IPS-18c (cell line): ENCODE measurements at regions not wholly inside any gene's neighbourhood (a gene's known extent, or its start where the extent isn't known, plus 50 kb on each side); places are given as distances from the start of the nearest gene placed in this dataset.
"Not testable (repeated sequence)": the region's sequence is repeated elsewhere in the genome, so short reads cannot be mapped to it uniquely, and the experiment has no call there.

Experiments used
- H3K4me3 ChIP-seq: 2 replicates; pipeline ENCODE4 v1.7.0; 2013; ENCODE audit warnings: low read depth, mild to moderate bottlenecking, low read length, moderate library complexity; ENCODE audit not compliant: insufficient read depth
- H3K9me3 ChIP-seq: one replicate; pipeline ENCODE4 v1.6.1; 2013; ENCODE audit warnings: mild to moderate bottlenecking, low read length, moderate library complexity; ENCODE audit not compliant: control insufficient read depth, insufficient read depth

- no peaks in the 10 kb centered on the region for H3K9me3 ChIP-seq
- H3K4me3 ChIP-seq, result no peak overlapping the region
Measured at GRCh38 chr16:51268237-51268636, 117.2 kb upstream of the SALL1 start.

DNA sequence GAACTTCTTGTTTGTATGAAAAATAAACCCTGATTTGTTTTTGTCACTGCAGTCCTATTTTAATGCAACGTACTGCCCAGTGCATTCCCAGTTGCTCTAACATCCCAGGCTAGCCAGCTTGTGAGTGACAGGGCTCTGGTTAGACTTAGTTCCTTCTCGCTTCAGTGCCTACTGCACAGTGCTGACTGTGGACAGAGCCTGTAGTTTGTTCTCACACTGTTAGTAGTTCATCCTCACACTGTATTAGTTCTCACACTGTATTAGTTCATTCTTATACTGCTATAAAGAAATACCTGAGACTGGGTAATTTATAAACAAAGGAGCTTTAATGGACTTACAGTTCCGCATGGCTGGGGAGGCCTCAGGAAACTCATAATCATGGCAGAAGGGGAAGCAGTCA, 116.6 kb upstream of the SALL1 start:
- no peak overlapping the region for H3K4me3 ChIP-seq
- no peaks in the 10 kb centered on the region for H3K9me3 ChIP-seq

GRCh38 chr16:51262428-51262827, 111.4 kb upstream of the SALL1 start:
- Histone ChIP-seq H3K9me3 (no peaks in the 10 kb centered on the region), H3K4me3 (no peak overlapping the region)

DNA sequence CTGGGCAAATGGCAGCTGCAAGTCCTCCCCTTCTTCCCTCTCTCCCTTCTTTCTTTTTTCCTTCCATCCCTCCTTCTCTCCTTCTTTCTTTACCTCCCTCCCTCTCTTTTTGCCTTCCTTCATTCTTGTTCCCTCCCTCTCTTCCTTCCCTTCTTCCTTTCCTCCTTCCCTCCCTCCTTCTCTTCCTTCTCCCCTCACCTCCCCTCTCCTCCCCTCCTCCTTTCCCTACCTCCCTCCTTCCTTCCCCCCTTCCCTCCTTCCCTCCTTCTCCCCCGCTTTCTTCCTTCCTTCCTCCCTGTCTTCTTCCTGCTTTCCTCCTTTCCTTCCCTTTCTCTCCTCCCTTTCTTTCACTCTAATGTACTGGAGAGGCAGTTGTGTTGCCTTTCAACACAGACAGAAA, 110.8 kb upstream of the SALL1 start:
- Histone ChIP-seq H3K4me3 (no peak overlapping the region), H3K9me3 (no peaks in the 10 kb centered on the region)

GRCh38 chr16:51255349-51255972, 104.4 kb upstream of the SALL1 start:
- Histone ChIP-seq H3K9me3 (peaks cover 13% of the 10 kb centered on the region), H3K4me3 (peak overlapping the region; percentile 15; the same call in 1 of the 2 replicates)

- H3K9me3 ChIP-seq, result peaks cover 13% of the 10 kb centered on the region
- not testable (repeated sequence) for H3K4me3 ChIP-seq
Measured at GRCh38 chr16:51254390-51254789, 103.3 kb upstream of the SALL1 start.

- Histone ChIP-seq H3K4me3 (no peak overlapping the region), H3K9me3 (peaks cover 2% of the 10 kb centered on the region)
Measured at GRCh38 chr16:51248217-51248616, 97.1 kb upstream of the SALL1 start.

DNA sequence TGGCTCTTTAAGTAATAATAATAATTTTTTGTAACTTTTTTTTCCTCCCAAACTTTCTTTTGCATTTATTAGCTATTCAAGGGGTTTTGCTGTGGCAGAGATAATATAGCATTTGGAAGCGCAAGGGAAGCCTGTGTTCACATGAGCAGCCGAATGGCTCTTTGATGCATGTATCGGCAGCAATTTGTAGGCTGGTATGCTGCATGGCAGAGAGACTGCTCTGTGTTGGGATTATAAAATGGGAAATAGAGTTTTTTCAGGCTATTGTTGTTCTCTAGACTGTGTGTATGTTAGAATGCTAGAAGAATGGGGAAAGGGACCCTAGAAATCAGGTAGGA, 94.6 kb upstream of the SALL1 start:
- H3K4me3 ChIP-seq, result no peak overlapping the region

DNA sequence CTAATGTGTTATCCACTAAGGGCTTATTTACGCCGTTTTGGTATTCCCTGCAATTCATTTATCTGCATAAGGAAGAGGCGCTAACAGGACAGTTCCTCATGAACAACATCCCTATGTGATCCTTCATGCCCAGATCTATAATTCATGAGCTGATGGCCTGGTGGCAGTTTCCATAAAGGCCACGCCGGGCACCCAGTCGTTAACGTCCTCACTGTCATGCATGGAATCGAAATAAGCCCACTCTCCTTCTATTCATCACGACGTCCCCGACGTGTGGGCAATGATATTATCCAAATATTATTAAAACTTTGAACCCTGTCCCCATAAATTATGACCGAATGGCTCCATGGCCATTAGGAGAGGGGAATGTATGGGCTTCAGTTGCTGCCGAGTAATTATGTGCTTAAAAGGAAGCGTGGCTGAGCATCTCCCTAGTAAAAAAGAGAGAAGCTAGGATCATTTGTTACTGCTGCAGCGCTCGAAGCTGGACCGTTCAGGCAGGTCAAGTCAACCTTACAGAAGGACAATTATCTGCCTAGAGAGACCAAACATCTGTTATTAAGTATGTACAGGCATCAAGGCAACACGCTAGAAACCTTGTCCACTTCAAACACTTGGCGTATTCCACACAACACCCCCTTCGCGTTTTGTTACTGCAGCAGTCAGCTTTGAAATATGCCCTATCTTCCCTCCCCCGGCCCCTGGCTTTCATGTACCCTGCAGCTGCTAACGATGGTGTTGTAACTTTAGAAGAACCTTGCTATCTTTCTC, 94.0 kb upstream of the SALL1 start:
- H3K4me3 ChIP-seq, result no peak overlapping the region
- H3K9me3 ChIP-seq, result peaks cover 2% of the 10 kb centered on the region

More for the DNA sequence above, 94.6 kb upstream of the SALL1 start:
- H3K9me3 ChIP-seq, result peaks cover 2% of the 10 kb centered on the region

- Histone ChIP-seq H3K4me3 (no peak overlapping the region), H3K9me3 (peaks cover 2% of the 10 kb centered on the region)
Measured at GRCh38 chr16:51243936-51244436, 92.9 kb upstream of the SALL1 start.

- Histone ChIP-seq H3K9me3 (peaks cover 2% of the 10 kb centered on the region), H3K4me3 (no peak overlapping the region)
Measured at GRCh38 chr16:51242296-51242994, 91.4 kb upstream of the SALL1 start.

- Histone ChIP-seq H3K9me3 (no peaks in the 10 kb centered on the region), H3K4me3 (no peak overlapping the region)
Measured at GRCh38 chr16:51239196-51239595, 88.1 kb upstream of the SALL1 start.

- Histone ChIP-seq H3K4me3 (no peak overlapping the region), H3K9me3 (no peaks in the 10 kb centered on the region)
Measured at GRCh38 chr16:51237861-51238378, 86.8 kb upstream of the SALL1 start.

GRCh38 chr16:51237207-51237606, 86.1 kb upstream of the SALL1 start:
- Histone ChIP-seq H3K9me3 (no peaks in the 10 kb centered on the region), H3K4me3 (no peak overlapping the region)

GRCh38 chr16:51236583-51236982, 85.5 kb upstream of the SALL1 start:
- Histone ChIP-seq H3K9me3 (no peaks in the 10 kb centered on the region), H3K4me3 (no peak overlapping the region)

DNA sequence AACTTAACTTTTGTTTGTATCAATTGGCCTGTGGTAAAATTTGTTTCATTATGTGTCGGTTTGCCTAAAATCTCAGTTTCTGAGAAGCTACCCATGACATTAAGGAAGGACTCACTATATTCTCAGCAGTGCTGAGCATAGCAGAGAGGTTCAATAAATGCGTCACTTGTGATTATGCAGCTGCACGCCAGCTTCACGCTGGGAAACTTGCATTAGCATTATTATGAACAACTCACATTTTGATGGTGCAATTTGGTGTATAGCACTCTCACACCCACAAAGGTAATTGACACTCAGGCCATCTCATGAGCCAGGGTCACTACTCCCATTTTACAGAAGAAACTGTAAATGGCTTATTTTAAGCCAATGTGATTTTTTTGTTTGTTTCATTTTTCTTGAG, 80.6 kb upstream of the SALL1 start:
- H3K4me3 ChIP-seq, result no peak overlapping the region
- no peaks in the 10 kb centered on the region for H3K9me3 ChIP-seq

DNA sequence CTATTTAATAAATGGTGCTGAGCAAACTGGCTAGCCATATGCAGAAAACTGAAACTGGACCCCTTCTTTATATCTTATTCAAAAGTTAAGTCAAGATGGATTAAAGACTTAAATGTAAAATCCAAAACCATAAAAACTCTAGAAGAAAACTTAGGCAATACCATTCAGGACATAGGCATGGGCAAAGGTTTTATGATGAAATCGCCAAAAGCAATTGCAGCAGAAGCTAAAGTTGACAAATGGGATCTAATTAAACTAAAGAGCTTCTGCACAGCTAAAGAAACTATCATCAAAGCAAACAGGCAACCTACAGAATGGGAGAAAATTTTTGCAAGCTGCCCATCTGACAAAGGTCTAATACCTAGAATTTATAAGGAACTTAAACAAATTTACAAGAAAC, 79.0 kb upstream of the SALL1 start:
- H3K4me3 ChIP-seq, H3K9me3 ChIP-seq: not testable (repeated sequence)
